Calu3 (cell line): ENCODE measurements at regions not wholly inside any gene's neighbourhood (a gene's known extent, or its start where the extent isn't known, plus 50 kb on each side); places are given as distances from the start of the nearest gene placed in this dataset.

ENCODE experiments used
- BruUV-seq: library from RNA; stranded (reverse); fragments of 400-500 nt; replicated peaks from 2 replicates; lab custom pipeline; 2021; lab: Mats Ljungman, UMichigan
- CTCF ChIA-PET: fragments of 300-600 bp; sonication (Branson Sonifier 250); formaldehyde crosslinking; loops from one replicate; lab custom pipeline; 2022; ENCODE audit warnings: antibody characterized with exemption; lab: Charles Lee
- DNase-seq: peaks from one replicate; pipeline ENCODE4 v3.0.0; 2022
- H3K27ac Mint-ChIP-seq: one replicate; pipeline ENCODE4 v1.8.0; 2022; ENCODE audit warnings: mixed read lengths; ENCODE audit not compliant: unreplicated experiment
- H3K27me3 Mint-ChIP-seq: one replicate; pipeline ENCODE4 v1.8.0; 2022; ENCODE audit warnings: mixed read lengths; ENCODE audit not compliant: unreplicated experiment
- H3K36me3 Mint-ChIP-seq: one replicate; pipeline ENCODE4 v1.8.0; 2022; ENCODE audit warnings: mild to moderate bottlenecking, moderate library complexity, mixed read lengths; ENCODE audit not compliant: insufficient read depth, unreplicated experiment
- H3K4me1 Mint-ChIP-seq: one replicate; pipeline ENCODE4 v1.8.0; 2022; ENCODE audit warnings: mild to moderate bottlenecking, low read depth, mixed read lengths; ENCODE audit not compliant: unreplicated experiment
- H3K4me3 Mint-ChIP-seq: one replicate; pipeline ENCODE4 v1.8.0; 2022; ENCODE audit warnings: mild to moderate bottlenecking, low read depth, moderate library complexity, mixed read lengths; ENCODE audit not compliant: unreplicated experiment
- H3K9me3 Mint-ChIP-seq: one replicate; pipeline ENCODE4 v1.8.0; 2022; ENCODE audit warnings: low read depth, mixed read lengths; ENCODE audit not compliant: unreplicated experiment
- intact Hi-C: fragments of 100-400 bp; cut with micrococcal nuclease; formaldehyde crosslinking; loops from one replicate; pipeline ENCODE4 v1.10.0; 2022; ENCODE audit not compliant: unreplicated experiment
- TF ChIP-seq, protein P1 (sequence below): fragments of 200-600 bp; IDR thresholded peaks from one replicate; pipeline ENCODE4 v1.8.0; 2022; ENCODE audit warnings: antibody characterized with exemption; ENCODE audit not compliant: unreplicated experiment

GRCh38 chr2:21515903-21516302, 392.1 kb downstream of the TDRD15 start:
- CTCF ChIA-PET = no interaction called here

DNA sequence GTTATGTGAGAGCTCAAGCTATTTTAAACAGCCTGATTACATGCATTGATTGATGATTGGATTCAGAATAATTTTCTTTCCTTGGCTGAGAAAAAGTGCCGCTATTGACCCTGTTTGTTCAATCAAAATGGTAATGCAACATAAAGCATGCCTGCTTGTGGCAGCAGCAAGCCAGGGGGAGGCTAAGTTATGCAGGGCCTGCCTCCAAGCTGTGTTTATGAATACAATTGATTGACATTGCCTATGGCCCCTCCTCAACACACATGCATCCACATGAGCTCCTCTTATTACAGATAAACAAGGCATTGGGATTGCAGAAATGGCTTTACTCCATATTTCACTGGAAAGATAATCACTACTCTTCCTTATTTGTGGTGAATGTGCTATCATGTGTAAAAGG, 395.6 kb downstream of the TDRD15 start:
- H3K9me3 Mint-ChIP-seq = peaks cover 14% of the 10 kb centered on the region
- no peak overlapping the region for H3K27ac Mint-ChIP-seq
- intact Hi-C loops = no loop called here
- H3K4me1 Mint-ChIP-seq = no peaks in the 10 kb centered on the region
- TF ChIP-seq, protein P1, sequence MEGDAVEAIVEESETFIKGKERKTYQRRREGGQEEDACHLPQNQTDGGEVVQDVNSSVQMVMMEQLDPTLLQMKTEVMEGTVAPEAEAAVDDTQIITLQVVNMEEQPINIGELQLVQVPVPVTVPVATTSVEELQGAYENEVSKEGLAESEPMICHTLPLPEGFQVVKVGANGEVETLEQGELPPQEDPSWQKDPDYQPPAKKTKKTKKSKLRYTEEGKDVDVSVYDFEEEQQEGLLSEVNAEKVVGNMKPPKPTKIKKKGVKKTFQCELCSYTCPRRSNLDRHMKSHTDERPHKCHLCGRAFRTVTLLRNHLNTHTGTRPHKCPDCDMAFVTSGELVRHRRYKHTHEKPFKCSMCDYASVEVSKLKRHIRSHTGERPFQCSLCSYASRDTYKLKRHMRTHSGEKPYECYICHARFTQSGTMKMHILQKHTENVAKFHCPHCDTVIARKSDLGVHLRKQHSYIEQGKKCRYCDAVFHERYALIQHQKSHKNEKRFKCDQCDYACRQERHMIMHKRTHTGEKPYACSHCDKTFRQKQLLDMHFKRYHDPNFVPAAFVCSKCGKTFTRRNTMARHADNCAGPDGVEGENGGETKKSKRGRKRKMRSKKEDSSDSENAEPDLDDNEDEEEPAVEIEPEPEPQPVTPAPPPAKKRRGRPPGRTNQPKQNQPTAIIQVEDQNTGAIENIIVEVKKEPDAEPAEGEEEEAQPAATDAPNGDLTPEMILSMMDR = no peak
- no peak for DNase-seq
- H3K4me3 Mint-ChIP-seq = no peak overlapping the region
- no peaks in the 10 kb centered on the region for H3K36me3 Mint-ChIP-seq
- BruUV-seq = no TSS peak
- no peaks in the 10 kb centered on the region for H3K27me3 Mint-ChIP-seq
- CTCF ChIA-PET = no interaction called here

More at GRCh38 chr2:21515903-21516302, 392.1 kb downstream of the TDRD15 start:
- no peaks in the 10 kb centered on the region for H3K36me3 Mint-ChIP-seq
- H3K9me3 Mint-ChIP-seq = peaks cover 9% of the 10 kb centered on the region
- H3K27me3 Mint-ChIP-seq = no peaks in the 10 kb centered on the region
- DNase-seq = no peak
- H3K4me1 Mint-ChIP-seq = no peaks in the 10 kb centered on the region
- no peak overlapping the region for H3K27ac Mint-ChIP-seq
- H3K4me3 Mint-ChIP-seq = no peak overlapping the region
- intact Hi-C loops = no loop called here
- TF ChIP-seq, protein P1 = no peak
- no TSS peak for BruUV-seq

GRCh38 chr2:21519821-21520220, 396.1 kb downstream of the TDRD15 start:
- CTCF ChIA-PET = no interaction called here
- H3K4me1 Mint-ChIP-seq = no peaks in the 10 kb centered on the region
- H3K27me3 Mint-ChIP-seq = no peaks in the 10 kb centered on the region
- H3K4me3 Mint-ChIP-seq = no peak overlapping the region
- no peak for DNase-seq
- H3K27ac Mint-ChIP-seq = no peak overlapping the region
- intact Hi-C loops = no loop called here
- no TSS peak for BruUV-seq
- TF ChIP-seq, protein P1 = no peak
- peaks cover 14% of the 10 kb centered on the region for H3K9me3 Mint-ChIP-seq
- H3K36me3 Mint-ChIP-seq = no peaks in the 10 kb centered on the region

GRCh38 chr2:21535826-21536225, 412.1 kb downstream of the TDRD15 start:
- DNase-seq = no peak
- Mint-ChIP-seq H3K4me1 (no peaks in the 10 kb centered on the region), H3K4me3 (no peak overlapping the region), H3K27ac (no peak overlapping the region), H3K27me3 (no peaks in the 10 kb centered on the region), H3K9me3 (peaks cover 14% of the 10 kb centered on the region), H3K36me3 (no peaks in the 10 kb centered on the region)
- no TSS peak for BruUV-seq
- TF ChIP-seq, protein P1 = no peak
- CTCF ChIA-PET = no interaction called here
- intact Hi-C loops = no loop called here

GRCh38 chr2:21539685-21540084, 415.9 kb downstream of the TDRD15 start:
- no peak overlapping the region for H3K27ac Mint-ChIP-seq
- no peaks in the 10 kb centered on the region for H3K36me3 Mint-ChIP-seq
- H3K9me3 Mint-ChIP-seq = peaks cover 15% of the 10 kb centered on the region
- TF ChIP-seq, protein P1 = no peak
- H3K4me3 Mint-ChIP-seq = no peak overlapping the region
- no peak for DNase-seq
- BruUV-seq = no TSS peak
- no peaks in the 10 kb centered on the region for H3K27me3 Mint-ChIP-seq
- CTCF ChIA-PET = no interaction called here
- intact Hi-C loops = no loop called here
- no peaks in the 10 kb centered on the region for H3K4me1 Mint-ChIP-seq
